ENCODE measurements at regions not wholly inside any gene's neighbourhood (a gene's known extent, or its start where the extent isn't known, plus 50 kb on each side); places are given as distances from the start of the nearest gene placed in this dataset.

DNA sequence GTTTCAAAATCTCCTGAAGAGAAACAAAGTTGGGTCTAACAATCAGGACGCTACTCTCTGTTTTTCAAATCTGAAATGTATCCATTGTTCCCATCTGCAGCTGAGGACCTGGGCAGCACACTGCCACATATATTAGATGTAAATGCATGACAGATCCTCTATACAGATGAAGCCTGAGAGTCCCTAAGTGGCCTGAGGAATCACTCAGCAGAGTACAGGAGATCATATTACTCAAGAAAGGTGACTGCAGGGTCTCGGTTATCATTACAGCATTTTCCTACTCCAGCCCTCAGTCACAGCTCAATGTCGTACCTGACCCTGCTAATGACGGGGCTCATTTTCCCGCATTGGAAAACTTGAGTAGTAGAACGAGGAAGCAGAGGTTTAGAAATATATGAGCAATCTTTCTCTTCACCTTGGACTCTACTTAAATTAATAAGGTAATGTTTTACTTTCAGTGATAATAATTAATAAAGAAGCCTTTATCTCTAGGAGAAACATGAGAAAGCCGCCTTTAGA, 256.2 kb upstream of the IRAK1BP1 start:
- TF ChIP-seq POLR2A (IDR thresholded peaks at IDR 0.05; ENCODE audit: low read depth, low read length), result no peak
- no peak for TF ChIP-seq POLR2AphosphoS5 (IDR thresholded peaks at IDR 0.05; ENCODE audit: low read depth, low read length)
- no peak for TF ChIP-seq PAX5 (IDR thresholded peaks at IDR 0.05; ENCODE audit: insufficient read depth, low read length, severe bottlenecking)
- no peak for TF ChIP-seq TAF1 (IDR thresholded peaks at IDR 0.05; ENCODE audit: low read depth, low read length)
